HPDE6-E6E7 (cell line): ENCODE measurements at regions not wholly inside any gene's neighbourhood (a gene's known extent, or its start where the extent isn't known, plus 50 kb on each side); places are given as distances from the start of the nearest gene placed in this dataset.

Experiments
- DNase-seq: peaks from one replicate; pipeline ENCODE4 v3.0.0; 2011; ENCODE audit warnings: missing footprints; ENCODE audit errors: extremely low spot score

GRCh38 chr2:16296331-16297250 lies 356.2 kb downstream of the MYCN start:
- no peak for DNase-seq

GRCh38 chr2:16296038-16296290 lies 355.6 kb downstream of the MYCN start:
- DNase-seq: no peak

- no peak for DNase-seq
These were observed 354.4 kb downstream of the MYCN start for GRCh38 chr2:16294791-16295190.

- DNase-seq: no peak
These were observed 353.5 kb downstream of the MYCN start for GRCh38 chr2:16293871-16294270.

- DNase-seq: no peak
These were observed 353.0 kb downstream of the MYCN start for GRCh38 chr2:16293398-16293797.

- no peak for DNase-seq
These were observed 351.6 kb downstream of the MYCN start for GRCh38 chr2:16291731-16292550.

GRCh38 chr2:16291226-16291625 lies 350.9 kb downstream of the MYCN start:
- no peak for DNase-seq

GRCh38 chr2:16290311-16291020 lies 350.1 kb downstream of the MYCN start:
- no peak for DNase-seq

- no peak for DNase-seq
These were observed 348.2 kb downstream of the MYCN start for GRCh38 chr2:16288371-16289112.

- no peak for DNase-seq
These were observed 347.5 kb downstream of the MYCN start for GRCh38 chr2:16287831-16288230.

GRCh38 chr2:16287281-16287680 lies 346.9 kb downstream of the MYCN start:
- DNase-seq: no peak

- DNase-seq: no peak
These were observed 345.6 kb downstream of the MYCN start for GRCh38 chr2:16285813-16286510.

GRCh38 chr2:16284941-16285625 lies 344.7 kb downstream of the MYCN start:
- DNase-seq: no peak

- no peak for DNase-seq
These were observed 342.9 kb downstream of the MYCN start for GRCh38 chr2:16283071-16283850.

GRCh38 chr2:16282511-16282910 lies 342.2 kb downstream of the MYCN start:
- DNase-seq: no peak

- no peak for DNase-seq
These were observed 341.3 kb downstream of the MYCN start for GRCh38 chr2:16281451-16282335.

- DNase-seq: no peak
These were observed 339.7 kb downstream of the MYCN start for GRCh38 chr2:16280081-16280480.

GRCh38 chr2:16279641-16280040 lies 339.3 kb downstream of the MYCN start:
- DNase-seq: no peak

- DNase-seq: no peak
These were observed 338.8 kb downstream of the MYCN start for GRCh38 chr2:16279201-16279570.
